ENCODE measurements at regions not wholly inside any gene's neighbourhood (a gene's known extent, or its start where the extent isn't known, plus 50 kb on each side); places are given as distances from the start of the nearest gene placed in this dataset.

- Histone ChIP-seq H3K9me3 (no peaks in the 10 kb centered on the region), H3K4me3 (ENCODE audit: low read depth in 2 of 2, low read length in 1 of 2) (no peak overlapping the region), H3K36me3 (replicated peaks in 1 of 2; ENCODE audit: control insufficient read depth in 1 of 2, insufficient read depth in 2 of 2, low read length in 1 of 2) (no peaks in the 10 kb centered on the region), H3K27ac (ENCODE audit: low read depth in 2 of 2, low read length in 1 of 2) (no peak overlapping the region), H2AFZ (ENCODE audit: low read depth) (no peak overlapping the region), H3K9ac (no peak overlapping the region), H3K4me1 (ENCODE audit: control insufficient read depth in 1 of 2, insufficient read depth in 2 of 2, low read depth in 1 of 2, low read length in 1 of 2) (no peaks in the 10 kb centered on the region; a peak in 1 of 4 replicates), H3F3A (replicated peaks; ENCODE audit: insufficient read depth) (no peaks in the 10 kb centered on the region), H3K9me2 (no peaks in the 10 kb centered on the region), H3K4me2 (no peak overlapping the region), H3K27me3 (ENCODE audit: insufficient read depth) (no peaks in the 10 kb centered on the region), H3K79me2 (ENCODE audit: insufficient read depth) (no peaks in the 10 kb centered on the region; the same call in none of the 2 replicates), H4K20me1 (ENCODE audit: insufficient read depth) (no peaks in the 10 kb centered on the region)
- WGBS (ENCODE audit: low lambda C conversion rate), result 78% methylated on average over 2 of the region's 2 CpGs
- TF ChIP-seq ELF1 (IDR thresholded peaks at IDR 0.05), result no peak
- no peak for TF ChIP-seq MEF2A (IDR thresholded peaks at IDR 0.05; ENCODE audit: borderline replicate concordance, low read depth)
- no peak for TF ChIP-seq TAF1 (IDR thresholded peaks at IDR 0.05; ENCODE audit: borderline replicate concordance, low read depth, low read length)
- no peak for TF ChIP-seq FOSL2 (IDR thresholded peaks at IDR 0.05; ENCODE audit: borderline replicate concordance, low read depth)
- TF ChIP-seq FOXJ3 (CRISPR knock-in tag; IDR thresholded peaks at IDR 0.05), result no peak
- no peak for TF ChIP-seq EZH2phosphoT487 (IDR thresholded peaks at IDR 0.05; ENCODE audit: borderline replicate concordance, low read depth)
- no peak for TF ChIP-seq RAD21 (IDR thresholded peaks at IDR 0.05; ENCODE audit: low read length)
- no peak for TF ChIP-seq SMC3 (IDR thresholded peaks at IDR 0.05; ENCODE audit: low read depth, low read length)
- no peak for TF ChIP-seq NRF1 (IDR thresholded peaks at IDR 0.05; ENCODE audit: low read depth, low read length)
- TF ChIP-seq NFIC (IDR thresholded peaks at IDR 0.05; ENCODE audit: borderline replicate concordance), result no peak
- no peak for TF ChIP-seq USF1 (IDR thresholded peaks at IDR 0.05; ENCODE audit: borderline replicate concordance, low read depth)
- no peak for TF ChIP-seq REST (IDR thresholded peaks at IDR 0.05; ENCODE audit: low read depth, low read length)
- TF ChIP-seq MAX (IDR thresholded peaks at IDR 0.05; ENCODE audit: low read depth), result no peak
- TF ChIP-seq ZBTB33 (IDR thresholded peaks at IDR 0.05; ENCODE audit: borderline replicate concordance, low read depth), result no peak
- TF ChIP-seq TCF12 (IDR thresholded peaks at IDR 0.05), result no peak
- TF ChIP-seq CHD2 (IDR thresholded peaks at IDR 0.05; ENCODE audit: low read length, partially characterized antibody), result no peak
- no peak for TF ChIP-seq MXI1 (IDR thresholded peaks at IDR 0.05; ENCODE audit: low read depth, low read length)
- TF ChIP-seq POLR2AphosphoS5 (IDR thresholded peaks at IDR 0.05; ENCODE audit: low read depth, low read length), result no peak
- TF ChIP-seq JUND (IDR thresholded peaks at IDR 0.05), result no peak
- TF ChIP-seq SIN3A (IDR thresholded peaks at IDR 0.05; ENCODE audit: borderline replicate concordance, low read depth, low read length), result no peak
- ChIA-PET CTCF (no interaction called here), POLR2A (no interaction called here)
- DNase-seq, result no peak
Observed at GRCh38 chr13:107617527-107617926, 597.8 kb downstream of the LIG4 start.
